OCI-LY3 (cell line): ENCODE measurements at regions not wholly inside any gene's neighbourhood (a gene's known extent, or its start where the extent isn't known, plus 50 kb on each side); places are given as distances from the start of the nearest gene placed in this dataset.
"Not testable (repeated sequence)": the region's sequence is repeated elsewhere in the genome, so short reads cannot be mapped to it uniquely, and the experiment has no call there.

Experiments used
- H2AFZ ChIP-seq: fragments of 200-600, 300-600 bp; shearing (Covaris generic); 2 replicates; pipeline ENCODE4 v1.6.0; 2014; ENCODE audit warnings: antibody characterized with exemption, low read depth, low read length
- H3K27ac ChIP-seq: fragments of 200-600, 300-600 bp; sonication (generic); 2 replicates; pipeline ENCODE4 v1.5.1; 2014; ENCODE audit warnings: mild to moderate bottlenecking, low read length, moderate library complexity, mixed read lengths
- H3K27me3 ChIP-seq: fragments of 200-600, 300-600 bp; sonication (generic); 2 replicates; pipeline ENCODE4 v1.6.1; 2014; ENCODE audit warnings: low read depth, low read length, mixed read lengths
- H3K36me3 ChIP-seq: fragments of 200-600, 300-600 bp; sonication (generic); replicated peaks from 2 replicates; pipeline ENCODE3; 2014; ENCODE audit warnings: low read depth, low read length, mixed read lengths
- H3K4me1 ChIP-seq: fragments of 300-600, 200-600 bp; sonication (generic); 2 replicates; pipeline ENCODE4 v1.6.1; 2014; ENCODE audit warnings: low read length, mixed read lengths
- H3K4me2 ChIP-seq: fragments of 200-600, 300-600 bp; sonication (generic); 2 replicates; pipeline ENCODE4 v1.6.1; 2014; ENCODE audit warnings: low read length, mixed read lengths
- H3K4me3 ChIP-seq: fragments of 300-600, 200-600 bp; sonication (generic); 2 replicates; pipeline ENCODE4 v1.5.1; 2014; ENCODE audit warnings: antibody characterized with exemption, mild to moderate bottlenecking, low read length, moderate library complexity
- H3K79me2 ChIP-seq: fragments of 300-600, 200-600 bp; shearing (Covaris generic); 2 replicates; pipeline ENCODE4 v1.6.1; 2014; ENCODE audit warnings: mild to moderate bottlenecking, low read length, mixed read lengths
- H3K9ac ChIP-seq: fragments of 300-600, 200-600 bp; shearing (Covaris generic); 2 replicates; pipeline ENCODE4 v1.6.0; 2014; ENCODE audit warnings: mild to moderate bottlenecking, low read length, moderate library complexity
- H3K9me3 ChIP-seq: fragments of 200-600, 300-600 bp; shearing (Covaris generic); 2 replicates; pipeline ENCODE4 v1.6.1; 2014; ENCODE audit warnings: low read length, mixed read lengths; ENCODE audit not compliant: insufficient read depth
- H4K20me1 ChIP-seq: fragments of 200-600, 300-600 bp; sonication (generic); 2 replicates; pipeline ENCODE4 v1.6.1; 2016; ENCODE audit warnings: low read length, mixed read lengths; ENCODE audit not compliant: insufficient read depth
- EZH2phosphoT487 ChIP-seq: fragments of 200-600 bp; shearing (Covaris generic); IDR thresholded peaks from 2 replicates; pipeline ENCODE4 v1.6.1; 2018; ENCODE audit warnings: antibody characterized with exemption, mixed run types, low read depth
- TF ChIP-seq, protein P1 (sequence below): fragments of 200-600, 300-600 bp; sonication (generic); IDR thresholded peaks from 2 replicates; pipeline ENCODE4 v1.5.1; 2014; ENCODE audit warnings: antibody characterized with exemption, low read length, low read depth

DNA sequence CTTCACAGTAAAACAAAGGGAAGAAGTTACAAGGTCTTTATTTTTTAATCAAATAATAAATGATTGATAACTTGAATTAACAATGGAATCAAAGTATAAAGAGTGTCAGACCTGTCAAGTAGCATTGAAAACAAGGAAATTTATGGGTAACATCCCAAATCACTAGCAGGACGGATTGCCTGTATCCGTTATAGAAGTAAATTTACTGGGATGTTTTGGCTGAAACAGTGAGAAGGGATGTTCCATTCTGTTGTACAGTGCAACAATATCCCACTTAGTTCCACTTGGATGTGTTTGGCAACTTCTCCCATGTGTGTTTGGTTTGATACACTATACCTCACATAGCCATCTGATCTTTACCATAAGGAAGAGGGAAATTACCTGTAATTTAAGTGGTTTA, 421.0 kb upstream of the CHD1 start:
- H4K20me1 ChIP-seq, result no peaks in the 10 kb centered on the region
- no peaks in the 10 kb centered on the region for H3K79me2 ChIP-seq
- H3K4me1 ChIP-seq, result no peaks in the 10 kb centered on the region
- no peak overlapping the region for H3K27ac ChIP-seq
- no peaks in the 10 kb centered on the region for H3K9me3 ChIP-seq
- no peaks in the 10 kb centered on the region for H3K36me3 ChIP-seq
- H3K4me3 ChIP-seq, result no peak overlapping the region
- H3K4me2 ChIP-seq, result no peak overlapping the region
- H2AFZ ChIP-seq, result no peak overlapping the region
- TF ChIP-seq, protein P1, sequence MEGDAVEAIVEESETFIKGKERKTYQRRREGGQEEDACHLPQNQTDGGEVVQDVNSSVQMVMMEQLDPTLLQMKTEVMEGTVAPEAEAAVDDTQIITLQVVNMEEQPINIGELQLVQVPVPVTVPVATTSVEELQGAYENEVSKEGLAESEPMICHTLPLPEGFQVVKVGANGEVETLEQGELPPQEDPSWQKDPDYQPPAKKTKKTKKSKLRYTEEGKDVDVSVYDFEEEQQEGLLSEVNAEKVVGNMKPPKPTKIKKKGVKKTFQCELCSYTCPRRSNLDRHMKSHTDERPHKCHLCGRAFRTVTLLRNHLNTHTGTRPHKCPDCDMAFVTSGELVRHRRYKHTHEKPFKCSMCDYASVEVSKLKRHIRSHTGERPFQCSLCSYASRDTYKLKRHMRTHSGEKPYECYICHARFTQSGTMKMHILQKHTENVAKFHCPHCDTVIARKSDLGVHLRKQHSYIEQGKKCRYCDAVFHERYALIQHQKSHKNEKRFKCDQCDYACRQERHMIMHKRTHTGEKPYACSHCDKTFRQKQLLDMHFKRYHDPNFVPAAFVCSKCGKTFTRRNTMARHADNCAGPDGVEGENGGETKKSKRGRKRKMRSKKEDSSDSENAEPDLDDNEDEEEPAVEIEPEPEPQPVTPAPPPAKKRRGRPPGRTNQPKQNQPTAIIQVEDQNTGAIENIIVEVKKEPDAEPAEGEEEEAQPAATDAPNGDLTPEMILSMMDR, result no peak
- TF ChIP-seq EZH2phosphoT487, result no peak
- H3K9ac ChIP-seq, result no peak overlapping the region
- H3K27me3 ChIP-seq, result no peaks in the 10 kb centered on the region

DNA sequence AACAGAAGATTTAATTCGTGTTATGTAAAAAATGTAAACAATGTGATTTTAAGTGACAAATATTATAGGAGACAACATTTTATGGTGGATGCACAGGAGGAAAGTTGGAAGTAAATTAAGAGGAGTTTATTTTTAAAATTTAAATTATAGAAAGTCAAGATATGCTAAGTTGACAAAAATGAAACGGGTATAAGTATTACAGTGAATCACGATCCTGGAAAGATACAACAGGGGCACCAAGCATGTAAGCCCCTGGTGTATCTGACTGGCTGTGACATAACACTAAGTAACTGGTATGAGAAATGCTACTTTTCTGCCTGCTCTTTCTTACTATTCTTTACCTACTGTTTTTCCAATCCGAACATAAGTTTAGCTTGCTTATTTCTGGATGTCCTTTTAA, 419.8 kb upstream of the CHD1 start:
- no peaks in the 10 kb centered on the region for H3K36me3 ChIP-seq
- no peaks in the 10 kb centered on the region for H3K27me3 ChIP-seq
- H3K9me3 ChIP-seq, result no peaks in the 10 kb centered on the region
- H3K4me3 ChIP-seq, result no peak overlapping the region
- H3K4me2 ChIP-seq, result no peak overlapping the region
- no peak for TF ChIP-seq EZH2phosphoT487
- TF ChIP-seq, protein P1, result no peak
- H3K9ac ChIP-seq, result no peak overlapping the region
- no peak overlapping the region for H3K27ac ChIP-seq
- no peaks in the 10 kb centered on the region for H3K4me1 ChIP-seq
- H4K20me1 ChIP-seq, result no peaks in the 10 kb centered on the region
- H2AFZ ChIP-seq, result no peak overlapping the region
- H3K79me2 ChIP-seq, result no peaks in the 10 kb centered on the region

DNA sequence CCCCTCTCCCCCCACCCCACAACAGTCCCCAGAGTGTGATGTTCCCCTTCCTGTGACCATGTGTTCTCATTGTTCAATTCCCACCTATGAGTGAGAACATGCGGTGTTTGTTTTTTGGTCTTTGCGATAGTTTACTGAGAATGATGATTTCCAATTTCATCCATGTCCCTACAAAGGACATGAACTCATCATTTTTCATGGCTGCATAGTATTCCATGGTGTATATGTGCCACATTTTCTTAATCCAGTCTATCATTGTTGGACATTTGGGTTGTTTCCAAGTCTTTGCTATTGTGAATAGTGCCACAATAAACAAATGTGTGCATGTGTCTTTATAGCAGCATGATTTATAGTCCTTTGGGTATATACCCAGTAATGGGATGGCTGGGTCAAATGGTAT, 411.0 kb upstream of the CHD1 start:
- not testable (repeated sequence) for H3K4me3 ChIP-seq, H3K27ac ChIP-seq, H3K79me2 ChIP-seq, H3K9ac ChIP-seq, H4K20me1 ChIP-seq, H3K4me2 ChIP-seq, H3K36me3 ChIP-seq, H3K27me3 ChIP-seq, H3K4me1 ChIP-seq, H2AFZ ChIP-seq, H3K9me3 ChIP-seq

DNA sequence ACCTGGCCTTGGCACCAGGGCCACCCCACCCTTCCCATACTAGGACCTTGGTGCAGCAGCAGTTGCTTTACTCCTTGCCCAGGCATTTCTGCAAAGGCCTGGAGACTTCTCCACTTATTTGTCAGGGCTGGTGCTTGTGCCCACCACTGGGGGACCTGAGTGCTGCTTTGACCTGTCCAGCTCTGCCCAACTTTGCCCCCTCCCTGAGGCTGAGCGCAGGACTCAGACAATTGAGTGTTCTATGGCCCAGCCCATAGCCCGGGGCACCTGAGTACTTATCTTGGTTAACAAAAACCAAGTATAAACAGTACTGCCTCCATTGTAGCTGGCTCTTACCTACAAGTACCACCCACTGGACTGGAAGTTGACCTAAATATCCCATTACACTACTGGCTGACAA, 406.1 kb upstream of the CHD1 start:
- Histone ChIP-seq H3K27ac (no peak overlapping the region), H3K4me3 (no peak overlapping the region), H3K4me1 (peaks cover 14% of the 10 kb centered on the region), H3K27me3 (no peaks in the 10 kb centered on the region), H2AFZ (no peak overlapping the region), H3K36me3 (no peaks in the 10 kb centered on the region), H3K4me2 (no peak overlapping the region), H3K9me3 (no peaks in the 10 kb centered on the region), H4K20me1 (no peaks in the 10 kb centered on the region), H3K79me2 (no peaks in the 10 kb centered on the region), H3K9ac (no peak overlapping the region)
- TF ChIP-seq, protein P1, result no peak
- TF ChIP-seq EZH2phosphoT487, result no peak

DNA sequence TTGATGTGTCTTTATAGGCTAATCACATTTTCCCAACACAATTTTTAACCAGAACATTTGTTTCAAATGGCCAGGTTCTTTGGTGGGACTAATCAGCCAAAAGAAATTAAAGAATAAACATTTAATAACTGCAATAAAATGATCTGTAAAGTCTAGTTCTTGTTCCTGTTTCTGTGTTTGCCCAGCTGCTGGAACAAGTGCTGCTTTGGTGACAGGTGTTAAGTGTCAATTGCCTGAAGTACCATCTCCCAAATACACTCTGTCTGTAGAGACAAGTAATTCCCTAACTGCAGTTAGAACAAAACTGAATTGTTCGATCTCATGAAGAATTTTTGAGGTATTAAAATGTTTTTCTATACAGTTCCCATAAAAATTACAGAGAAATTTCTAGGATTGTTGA, 402.3 kb upstream of the CHD1 start:
- Histone ChIP-seq H2AFZ (no peak overlapping the region), H3K4me3 (no peak overlapping the region), H3K9ac (no peak overlapping the region), H3K4me2 (no peak overlapping the region), H3K9me3 (no peaks in the 10 kb centered on the region), H3K27ac (no peak overlapping the region), H3K27me3 (no peaks in the 10 kb centered on the region), H3K79me2 (no peaks in the 10 kb centered on the region), H3K4me1 (peaks cover 16% of the 10 kb centered on the region), H3K36me3 (no peaks in the 10 kb centered on the region), H4K20me1 (no peaks in the 10 kb centered on the region)
- TF ChIP-seq, protein P1, result no peak
